Fibroblast of the conjunctiva (primary cell): ENCODE measurements at regions not wholly inside any gene's neighbourhood (a gene's known extent, or its start where the extent isn't known, plus 50 kb on each side); places are given as distances from the start of the nearest gene placed in this dataset.
"Not testable (repeated sequence)": the region's sequence is repeated elsewhere in the genome, so short reads cannot be mapped to it uniquely, and the experiment has no call there.

Experiments used
- DNase-seq: peaks from one replicate; pipeline ENCODE4 v3.0.0-alpha.2; 2010; ENCODE audit warnings: low read depth

- not testable (repeated sequence) for DNase-seq
These were observed 84.7 kb upstream of the GATB start for GRCh38 chr4:151845551-151845950.

- DNase-seq, result no peak
These were observed 81.7 kb upstream of the GATB start for GRCh38 chr4:151842430-151843079.

- DNase-seq, result no peak
These were observed 80.3 kb upstream of the GATB start for GRCh38 chr4:151841107-151841506.

GRCh38 chr4:151835467-151835866 lies 74.7 kb upstream of the GATB start:
- DNase-seq, result no peak

GRCh38 chr4:151833174-151833573 lies 72.4 kb upstream of the GATB start:
- no peak for DNase-seq

GRCh38 chr4:151831526-151831925 lies 70.7 kb upstream of the GATB start:
- no peak for DNase-seq

- no peak for DNase-seq
These were observed 69.4 kb upstream of the GATB start for GRCh38 chr4:151830168-151830567.

- no peak for DNase-seq
These were observed 68.5 kb upstream of the GATB start for GRCh38 chr4:151829309-151829708.

- no peak for DNase-seq
These were observed 63.8 kb upstream of the GATB start for GRCh38 chr4:151824656-151825055.

GRCh38 chr4:151822331-151822730 lies 61.5 kb upstream of the GATB start:
- DNase-seq, result no peak

GRCh38 chr4:151820004-151820403 lies 59.2 kb upstream of the GATB start:
- no peak for DNase-seq

- no peak for DNase-seq
These were observed 50.6 kb upstream of the GATB start for GRCh38 chr4:151811403-151811802.
